ENCODE measurements at regions not wholly inside any gene's neighbourhood (a gene's known extent, or its start where the extent isn't known, plus 50 kb on each side); places are given as distances from the start of the nearest gene placed in this dataset.
"Not testable (repeated sequence)": the region's sequence is repeated elsewhere in the genome, so short reads cannot be mapped to it uniquely, and the experiment has no call there.

DNA sequence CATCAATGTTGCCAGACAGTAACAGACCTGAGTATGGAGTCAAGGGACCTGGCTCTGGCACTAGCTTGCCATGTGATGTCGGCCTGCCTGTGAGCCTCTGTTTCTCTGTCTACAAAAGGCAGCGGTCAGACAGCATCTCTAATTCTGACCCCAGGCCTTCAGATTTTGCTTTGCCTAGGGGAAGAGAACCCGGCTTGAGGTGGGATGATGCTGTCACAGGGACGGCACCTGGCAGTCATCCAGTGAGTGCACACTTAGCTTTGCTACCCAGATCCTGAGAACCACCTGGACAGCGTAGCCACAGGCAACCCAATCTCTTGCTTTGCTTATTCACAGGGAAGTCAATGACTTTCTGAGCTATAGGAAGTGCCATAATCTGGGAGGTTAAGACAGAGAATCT lies 135.2 kb upstream of the SALL1 start:
- DNase-seq: no peak

DNA sequence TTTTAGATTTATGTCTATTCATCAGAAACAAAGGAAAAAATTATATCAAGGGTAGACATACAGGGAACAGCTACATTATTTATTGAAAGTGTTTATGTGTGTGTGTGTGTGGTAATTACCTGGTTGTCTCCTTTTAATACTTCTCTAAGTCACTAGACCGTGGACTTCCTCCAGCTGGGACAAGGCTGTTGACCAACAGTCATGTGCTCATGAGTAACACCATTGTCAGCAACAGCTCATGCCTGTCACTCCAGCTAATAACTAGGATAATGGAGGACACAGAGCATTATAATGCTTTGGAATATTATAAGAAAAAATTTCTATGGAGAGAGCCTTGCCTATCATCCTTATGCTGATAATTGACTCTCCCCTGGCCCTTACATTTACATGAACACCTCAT lies 125.3 kb upstream of the SALL1 start:
- no peak for DNase-seq

DNA sequence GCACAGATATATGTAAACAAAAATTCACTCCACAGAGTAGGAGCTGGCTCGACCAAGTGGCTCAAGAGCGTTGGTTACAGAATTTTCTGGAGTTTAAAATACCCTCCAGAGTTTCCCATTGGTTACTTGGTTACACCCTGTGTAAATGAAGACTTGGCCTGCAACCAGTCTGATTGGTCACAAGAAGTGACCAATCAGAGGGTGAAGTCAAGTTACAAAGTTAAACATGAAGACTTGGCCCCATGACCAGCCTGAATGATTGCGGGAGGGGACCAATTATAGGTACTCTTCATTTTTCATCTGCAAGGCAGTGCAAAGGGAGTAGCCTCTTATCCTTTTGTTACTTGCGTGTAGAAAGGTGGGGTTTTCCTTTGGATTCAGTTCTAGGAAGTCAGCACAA lies 121.3 kb upstream of the SALL1 start:
- DNase-seq: no peak

DNA sequence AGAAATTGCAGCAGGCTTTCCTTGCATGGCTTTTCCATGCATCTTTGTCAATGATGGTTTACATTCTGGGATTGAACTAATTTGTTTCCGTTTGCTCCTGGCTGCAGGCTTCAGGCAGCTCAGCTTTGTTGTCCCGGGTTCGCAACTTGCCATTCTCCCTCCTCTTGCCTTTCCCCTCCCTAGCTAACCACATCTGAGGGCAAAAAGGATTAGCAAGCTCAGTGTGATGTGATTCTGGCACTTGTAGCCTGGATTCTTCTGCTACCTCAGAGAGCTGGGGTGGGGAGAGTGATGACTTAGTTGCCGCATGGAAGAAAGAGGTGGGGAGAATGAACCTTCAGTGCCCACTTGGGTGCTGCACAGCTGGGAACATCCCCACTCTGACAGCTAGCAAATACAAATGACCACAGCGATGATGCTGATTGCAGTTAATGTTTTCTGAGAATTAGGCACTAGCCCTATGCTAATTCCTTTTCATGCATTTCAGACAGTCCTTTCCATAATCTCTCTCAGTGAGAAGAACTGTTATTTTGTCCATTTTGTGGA lies 120.2 kb upstream of the SALL1 start:
- DNase-seq: no peak

DNA sequence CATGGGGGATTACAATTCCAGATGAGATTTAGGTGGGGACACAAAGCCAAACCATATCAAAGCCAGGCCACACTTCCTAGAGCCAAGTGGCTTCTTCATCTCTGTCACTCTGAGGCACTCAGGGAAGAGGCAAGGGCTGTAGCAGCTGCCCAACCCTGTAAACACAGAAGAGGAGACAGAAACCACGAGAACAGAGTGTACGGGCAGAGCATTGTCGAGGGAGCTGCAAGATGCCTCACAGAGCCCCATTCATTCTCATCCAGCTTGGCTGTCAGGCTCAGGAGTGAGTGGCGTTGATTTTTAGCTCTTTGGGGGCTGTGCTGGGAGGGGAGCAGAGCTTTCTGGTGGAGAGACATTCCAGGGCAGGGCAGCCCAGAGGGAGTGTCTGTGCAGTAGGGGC lies 117.2 kb upstream of the SALL1 start:
- DNase-seq: no peak

DNA sequence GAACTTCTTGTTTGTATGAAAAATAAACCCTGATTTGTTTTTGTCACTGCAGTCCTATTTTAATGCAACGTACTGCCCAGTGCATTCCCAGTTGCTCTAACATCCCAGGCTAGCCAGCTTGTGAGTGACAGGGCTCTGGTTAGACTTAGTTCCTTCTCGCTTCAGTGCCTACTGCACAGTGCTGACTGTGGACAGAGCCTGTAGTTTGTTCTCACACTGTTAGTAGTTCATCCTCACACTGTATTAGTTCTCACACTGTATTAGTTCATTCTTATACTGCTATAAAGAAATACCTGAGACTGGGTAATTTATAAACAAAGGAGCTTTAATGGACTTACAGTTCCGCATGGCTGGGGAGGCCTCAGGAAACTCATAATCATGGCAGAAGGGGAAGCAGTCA lies 116.6 kb upstream of the SALL1 start:
- DNase-seq: no peak

DNA sequence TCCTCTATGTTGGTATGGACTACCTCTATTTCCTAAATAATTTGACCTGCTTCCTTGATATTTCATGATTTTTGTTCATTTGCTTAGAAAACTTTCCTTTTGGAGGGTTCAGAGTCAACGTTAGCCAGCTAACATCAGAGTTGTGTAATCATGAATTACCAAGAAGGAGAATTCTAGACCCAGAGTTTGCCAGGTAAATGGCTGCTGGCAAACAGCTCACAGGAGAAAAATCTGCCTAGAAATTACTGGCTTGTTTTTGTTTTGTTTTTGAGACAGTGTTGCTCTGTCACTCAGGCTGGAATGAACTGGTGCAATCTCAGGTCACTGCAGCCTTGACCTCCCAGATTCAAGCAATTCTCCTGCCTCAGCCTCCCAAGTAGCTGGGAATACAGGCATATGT lies 111.4 kb upstream of the SALL1 start:
- DNase-seq: no peak

DNA sequence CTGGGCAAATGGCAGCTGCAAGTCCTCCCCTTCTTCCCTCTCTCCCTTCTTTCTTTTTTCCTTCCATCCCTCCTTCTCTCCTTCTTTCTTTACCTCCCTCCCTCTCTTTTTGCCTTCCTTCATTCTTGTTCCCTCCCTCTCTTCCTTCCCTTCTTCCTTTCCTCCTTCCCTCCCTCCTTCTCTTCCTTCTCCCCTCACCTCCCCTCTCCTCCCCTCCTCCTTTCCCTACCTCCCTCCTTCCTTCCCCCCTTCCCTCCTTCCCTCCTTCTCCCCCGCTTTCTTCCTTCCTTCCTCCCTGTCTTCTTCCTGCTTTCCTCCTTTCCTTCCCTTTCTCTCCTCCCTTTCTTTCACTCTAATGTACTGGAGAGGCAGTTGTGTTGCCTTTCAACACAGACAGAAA lies 110.8 kb upstream of the SALL1 start:
- no peak for DNase-seq

DNA sequence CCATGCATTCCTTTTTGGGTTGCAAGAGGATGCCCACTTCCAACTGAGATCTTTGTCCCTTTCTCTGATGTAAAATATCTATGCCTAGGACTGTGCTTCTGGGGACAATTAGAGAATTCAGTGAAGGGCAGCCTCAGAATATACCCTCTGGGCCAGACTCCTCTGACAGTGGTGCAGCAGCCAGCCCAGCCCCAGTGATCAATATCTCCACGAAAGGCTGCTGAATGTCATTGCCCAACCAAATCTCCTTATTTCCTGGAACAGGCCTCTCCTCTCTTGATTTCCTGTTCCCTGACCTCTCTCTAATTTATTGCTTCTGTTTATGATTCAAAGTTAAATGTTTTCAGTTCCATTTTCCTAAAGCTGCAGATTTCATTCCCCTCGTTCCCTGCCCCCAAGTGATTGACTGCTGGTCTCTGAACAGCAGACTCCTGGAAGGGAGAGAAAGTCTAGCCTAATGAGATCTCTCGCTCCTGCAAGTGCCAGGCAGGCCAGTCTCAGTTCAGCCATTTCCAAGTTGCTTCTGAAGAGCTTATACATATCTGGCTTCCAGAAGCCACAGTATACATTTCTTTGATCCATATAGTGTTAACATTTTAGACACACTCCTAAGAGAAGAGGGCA lies 104.4 kb upstream of the SALL1 start:
- no peak for DNase-seq

DNA sequence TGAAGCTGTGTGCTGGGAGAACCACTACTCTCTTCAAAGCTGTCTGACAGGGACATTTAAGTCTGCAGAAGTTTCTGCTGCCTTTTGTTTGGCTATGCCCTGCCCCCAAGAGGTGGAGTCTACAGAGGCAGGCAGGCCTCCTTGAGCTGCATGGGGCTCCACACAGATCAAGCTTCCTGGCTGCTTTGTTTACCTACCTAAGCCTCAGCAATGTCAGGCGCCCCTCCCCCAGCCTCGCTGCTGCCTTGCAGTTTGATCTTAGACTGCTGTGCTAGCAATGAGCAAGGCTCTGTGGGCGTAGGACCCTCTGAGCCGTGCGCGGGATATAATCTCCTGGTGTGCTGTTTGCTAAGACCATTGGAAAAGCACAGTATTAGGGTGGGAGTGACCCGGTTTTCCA lies 103.3 kb upstream of the SALL1 start:
- DNase-seq: not testable (repeated sequence)

DNA sequence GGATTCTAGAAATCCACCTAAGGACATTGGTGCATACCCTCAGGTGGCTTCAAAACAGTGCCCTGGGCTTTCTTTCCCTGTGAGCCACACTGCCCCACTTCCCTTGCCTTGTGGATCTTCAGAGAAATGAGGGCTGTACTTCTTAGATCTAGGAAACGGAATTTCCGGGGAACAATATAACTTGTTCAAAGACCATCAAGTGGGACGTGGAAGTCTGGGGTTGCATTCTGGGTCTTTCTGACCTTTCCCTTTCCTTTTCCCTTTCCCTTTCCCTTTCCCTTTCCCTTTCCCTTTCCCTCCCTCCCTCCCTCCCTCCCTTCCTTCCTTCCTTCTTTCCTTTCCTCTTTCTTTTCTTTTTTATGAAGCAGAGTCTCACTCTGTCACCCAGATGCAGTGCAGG lies 97.1 kb upstream of the SALL1 start:
- no peak for DNase-seq

DNA sequence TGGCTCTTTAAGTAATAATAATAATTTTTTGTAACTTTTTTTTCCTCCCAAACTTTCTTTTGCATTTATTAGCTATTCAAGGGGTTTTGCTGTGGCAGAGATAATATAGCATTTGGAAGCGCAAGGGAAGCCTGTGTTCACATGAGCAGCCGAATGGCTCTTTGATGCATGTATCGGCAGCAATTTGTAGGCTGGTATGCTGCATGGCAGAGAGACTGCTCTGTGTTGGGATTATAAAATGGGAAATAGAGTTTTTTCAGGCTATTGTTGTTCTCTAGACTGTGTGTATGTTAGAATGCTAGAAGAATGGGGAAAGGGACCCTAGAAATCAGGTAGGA lies 94.6 kb upstream of the SALL1 start:
- DNase-seq: no peak

DNA sequence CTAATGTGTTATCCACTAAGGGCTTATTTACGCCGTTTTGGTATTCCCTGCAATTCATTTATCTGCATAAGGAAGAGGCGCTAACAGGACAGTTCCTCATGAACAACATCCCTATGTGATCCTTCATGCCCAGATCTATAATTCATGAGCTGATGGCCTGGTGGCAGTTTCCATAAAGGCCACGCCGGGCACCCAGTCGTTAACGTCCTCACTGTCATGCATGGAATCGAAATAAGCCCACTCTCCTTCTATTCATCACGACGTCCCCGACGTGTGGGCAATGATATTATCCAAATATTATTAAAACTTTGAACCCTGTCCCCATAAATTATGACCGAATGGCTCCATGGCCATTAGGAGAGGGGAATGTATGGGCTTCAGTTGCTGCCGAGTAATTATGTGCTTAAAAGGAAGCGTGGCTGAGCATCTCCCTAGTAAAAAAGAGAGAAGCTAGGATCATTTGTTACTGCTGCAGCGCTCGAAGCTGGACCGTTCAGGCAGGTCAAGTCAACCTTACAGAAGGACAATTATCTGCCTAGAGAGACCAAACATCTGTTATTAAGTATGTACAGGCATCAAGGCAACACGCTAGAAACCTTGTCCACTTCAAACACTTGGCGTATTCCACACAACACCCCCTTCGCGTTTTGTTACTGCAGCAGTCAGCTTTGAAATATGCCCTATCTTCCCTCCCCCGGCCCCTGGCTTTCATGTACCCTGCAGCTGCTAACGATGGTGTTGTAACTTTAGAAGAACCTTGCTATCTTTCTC lies 94.0 kb upstream of the SALL1 start:
- DNase-seq: no peak

DNA sequence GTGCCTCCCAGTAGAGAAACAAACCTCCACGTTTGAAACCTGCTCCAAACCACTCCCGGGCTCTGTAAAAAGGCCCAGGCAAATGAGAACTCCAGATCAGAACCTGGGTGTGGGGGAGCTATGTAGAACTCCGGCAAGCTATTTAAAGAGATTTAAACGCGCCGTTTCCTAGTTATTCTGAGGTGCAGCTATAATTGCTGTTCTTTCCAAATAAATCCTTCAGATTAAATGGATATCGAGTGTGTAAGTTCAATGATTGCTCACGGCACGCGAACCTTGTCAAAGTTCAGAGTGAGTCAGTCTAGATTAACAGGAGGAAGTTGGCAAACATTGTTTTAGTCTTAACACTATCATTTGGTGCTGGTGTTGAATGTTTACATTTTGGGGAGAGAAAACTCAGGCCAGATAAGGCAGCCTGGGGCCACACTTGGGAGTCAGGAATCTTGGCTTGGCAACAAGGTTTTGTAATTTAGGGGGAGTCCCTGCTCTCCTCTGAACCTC lies 92.9 kb upstream of the SALL1 start:
- DNase-seq: no peak

DNA sequence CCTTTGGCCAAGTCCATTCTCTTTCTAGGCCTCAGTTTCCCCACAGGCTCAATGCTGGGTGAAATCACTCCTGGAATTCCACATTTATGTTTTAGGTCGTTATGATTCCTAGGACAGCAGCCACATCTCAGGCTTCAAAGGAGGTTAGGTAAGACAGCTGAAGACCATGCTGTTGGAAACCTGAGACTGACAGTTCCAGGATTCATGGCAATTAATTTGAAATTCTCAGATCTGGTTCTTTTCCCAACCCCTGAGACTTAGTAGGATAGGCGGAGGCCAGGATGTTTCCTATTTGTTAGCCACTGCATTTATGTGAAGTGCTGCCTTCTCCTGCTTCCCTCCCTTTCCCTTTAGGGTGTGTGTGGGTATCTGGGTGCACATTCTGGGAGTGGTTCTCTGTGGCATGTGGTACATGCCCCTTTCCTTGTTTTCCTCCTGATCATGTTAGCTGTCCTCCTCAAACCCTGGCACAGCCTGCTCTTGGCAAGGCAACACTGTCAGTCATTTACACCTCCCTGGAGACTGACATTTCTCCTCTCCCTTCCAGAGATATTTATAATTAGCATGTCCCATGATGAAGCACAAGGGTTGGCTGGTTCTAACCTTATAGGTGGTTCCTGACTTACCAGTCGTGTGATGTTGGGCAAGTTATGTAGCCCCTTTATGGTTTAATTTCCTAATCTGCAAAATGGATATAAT lies 91.4 kb upstream of the SALL1 start:
- DNase-seq: no peak

DNA sequence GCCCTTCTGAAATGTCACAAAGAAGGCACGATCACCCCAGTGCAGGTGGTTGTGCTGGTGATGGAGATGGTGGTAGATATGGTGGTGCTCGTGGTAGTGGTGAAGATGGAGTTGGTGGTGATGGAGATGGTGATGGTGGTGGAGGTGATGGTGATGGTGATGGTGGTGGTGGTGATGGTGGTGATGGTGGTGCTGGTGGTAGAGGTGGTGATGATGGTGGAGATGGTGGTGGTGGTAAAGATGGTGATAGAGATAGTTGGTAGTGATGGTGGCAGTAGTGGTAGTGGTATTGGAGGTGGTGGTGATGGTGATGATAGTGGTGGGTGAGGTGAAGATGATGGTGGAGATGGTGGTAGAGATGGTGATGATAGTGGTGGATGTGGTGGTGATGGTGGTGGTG lies 88.1 kb upstream of the SALL1 start:
- no peak for DNase-seq

DNA sequence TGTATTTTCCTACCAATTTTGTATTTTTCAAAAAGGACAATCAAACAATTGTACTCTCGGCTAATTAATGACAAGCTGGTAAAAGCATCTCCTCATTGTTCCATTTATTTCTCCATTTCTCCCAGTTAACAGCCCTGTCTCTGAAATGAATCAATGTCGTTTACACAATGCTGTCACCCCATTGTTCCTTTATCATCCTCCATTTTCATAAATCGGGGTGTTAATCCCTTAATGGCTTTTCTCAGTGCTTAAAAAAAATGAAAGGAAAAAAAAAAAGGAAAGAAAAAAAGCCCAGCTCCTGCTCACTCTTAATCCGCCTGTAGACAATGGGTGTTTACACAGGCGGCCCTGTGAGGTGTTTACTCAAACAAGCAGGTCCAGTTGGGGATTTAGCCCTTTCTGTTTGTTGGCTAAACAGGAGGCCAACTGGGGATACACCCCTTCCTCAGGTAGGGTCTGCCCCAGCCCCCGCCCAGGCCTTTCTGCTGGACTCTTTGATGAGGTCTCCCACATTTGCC lies 86.8 kb upstream of the SALL1 start:
- no peak for DNase-seq

DNA sequence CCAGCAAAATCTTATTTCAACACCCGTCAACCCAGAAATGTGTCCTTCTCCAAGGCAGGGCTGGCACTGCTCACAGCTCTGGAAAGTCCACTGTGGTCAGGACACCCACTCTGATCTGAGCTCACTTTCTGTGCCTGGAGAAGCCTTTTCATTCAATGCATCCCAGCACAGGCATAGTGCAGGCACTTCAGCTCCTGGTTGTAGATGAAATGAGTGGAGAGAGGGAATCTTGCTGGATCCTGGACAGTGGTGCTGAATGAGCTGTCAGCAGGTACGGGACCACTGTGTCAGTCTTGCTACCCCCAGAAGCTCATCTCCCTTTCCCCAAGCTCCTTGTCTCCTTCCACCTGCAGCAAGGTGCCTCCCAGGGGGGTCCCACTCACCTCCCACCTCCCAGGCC lies 86.1 kb upstream of the SALL1 start:
- no peak for DNase-seq

DNA sequence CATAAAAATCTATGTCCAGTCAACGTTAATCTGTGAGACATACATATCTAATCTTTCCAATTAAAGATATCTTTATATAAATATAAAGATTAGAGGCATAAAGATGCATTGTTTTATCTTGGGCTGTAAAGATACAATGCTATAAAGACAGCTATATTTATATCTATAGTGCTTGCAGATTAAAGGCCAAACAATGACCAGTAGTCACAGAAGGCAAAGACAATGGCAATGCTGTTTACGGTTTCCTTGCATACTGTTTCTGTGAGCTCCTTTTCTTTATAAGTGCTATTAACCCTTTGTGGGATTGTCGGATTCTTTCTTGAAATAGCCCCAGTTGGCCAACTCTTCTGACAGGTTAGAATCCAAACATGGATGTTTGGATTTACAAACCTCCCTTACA lies 85.5 kb upstream of the SALL1 start:
- DNase-seq: no peak

DNA sequence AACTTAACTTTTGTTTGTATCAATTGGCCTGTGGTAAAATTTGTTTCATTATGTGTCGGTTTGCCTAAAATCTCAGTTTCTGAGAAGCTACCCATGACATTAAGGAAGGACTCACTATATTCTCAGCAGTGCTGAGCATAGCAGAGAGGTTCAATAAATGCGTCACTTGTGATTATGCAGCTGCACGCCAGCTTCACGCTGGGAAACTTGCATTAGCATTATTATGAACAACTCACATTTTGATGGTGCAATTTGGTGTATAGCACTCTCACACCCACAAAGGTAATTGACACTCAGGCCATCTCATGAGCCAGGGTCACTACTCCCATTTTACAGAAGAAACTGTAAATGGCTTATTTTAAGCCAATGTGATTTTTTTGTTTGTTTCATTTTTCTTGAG lies 80.6 kb upstream of the SALL1 start:
- no peak for DNase-seq

DNA sequence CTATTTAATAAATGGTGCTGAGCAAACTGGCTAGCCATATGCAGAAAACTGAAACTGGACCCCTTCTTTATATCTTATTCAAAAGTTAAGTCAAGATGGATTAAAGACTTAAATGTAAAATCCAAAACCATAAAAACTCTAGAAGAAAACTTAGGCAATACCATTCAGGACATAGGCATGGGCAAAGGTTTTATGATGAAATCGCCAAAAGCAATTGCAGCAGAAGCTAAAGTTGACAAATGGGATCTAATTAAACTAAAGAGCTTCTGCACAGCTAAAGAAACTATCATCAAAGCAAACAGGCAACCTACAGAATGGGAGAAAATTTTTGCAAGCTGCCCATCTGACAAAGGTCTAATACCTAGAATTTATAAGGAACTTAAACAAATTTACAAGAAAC lies 79.0 kb upstream of the SALL1 start:
- DNase-seq: not testable (repeated sequence)

DNA sequence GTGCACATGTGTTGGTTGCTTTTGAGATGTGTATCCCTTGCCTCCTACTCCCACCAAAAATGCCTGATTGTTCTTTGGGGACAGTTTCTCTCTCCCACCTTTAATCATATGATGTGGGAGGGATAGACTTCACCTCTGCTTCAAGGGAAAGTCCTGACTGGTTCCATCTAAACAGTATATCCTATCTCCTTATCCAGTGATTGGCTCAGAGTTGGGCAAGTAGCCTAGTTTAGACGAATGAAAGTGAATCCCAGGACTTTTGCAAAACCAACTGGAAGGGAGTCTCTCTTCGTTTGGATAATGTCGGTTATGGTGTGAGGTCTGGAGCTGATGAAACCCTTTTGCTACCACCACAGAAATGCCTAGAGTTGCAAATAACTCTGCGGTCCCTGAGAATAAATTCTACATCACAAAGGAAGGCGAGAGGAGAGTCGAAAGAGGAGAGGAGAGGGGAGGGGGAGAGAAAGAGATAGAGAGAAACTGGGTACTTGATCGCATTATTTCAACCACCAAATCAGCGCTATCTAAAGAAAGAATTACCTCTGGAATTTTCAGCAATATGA lies 77.1 kb upstream of the SALL1 start:
- no peak for DNase-seq

DNA sequence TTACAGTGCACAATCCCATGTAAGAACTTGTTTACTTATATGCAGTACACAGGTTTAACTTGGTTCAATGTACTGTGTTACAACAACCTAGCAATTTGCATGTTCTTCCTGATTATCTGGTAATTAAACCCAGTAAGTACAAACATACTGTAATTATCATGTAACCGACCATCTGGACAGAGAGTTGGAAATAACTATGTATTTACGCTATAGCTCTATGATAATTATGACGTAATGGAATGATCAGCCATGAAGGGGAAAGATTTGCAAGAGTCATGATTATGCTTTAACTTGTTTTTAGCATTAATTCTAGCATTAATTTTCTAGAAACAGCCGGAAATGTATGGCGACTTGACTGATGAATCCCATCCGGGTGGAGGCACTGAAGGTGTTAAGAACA lies 74.8 kb upstream of the SALL1 start:
- DNase-seq: no peak

DNA sequence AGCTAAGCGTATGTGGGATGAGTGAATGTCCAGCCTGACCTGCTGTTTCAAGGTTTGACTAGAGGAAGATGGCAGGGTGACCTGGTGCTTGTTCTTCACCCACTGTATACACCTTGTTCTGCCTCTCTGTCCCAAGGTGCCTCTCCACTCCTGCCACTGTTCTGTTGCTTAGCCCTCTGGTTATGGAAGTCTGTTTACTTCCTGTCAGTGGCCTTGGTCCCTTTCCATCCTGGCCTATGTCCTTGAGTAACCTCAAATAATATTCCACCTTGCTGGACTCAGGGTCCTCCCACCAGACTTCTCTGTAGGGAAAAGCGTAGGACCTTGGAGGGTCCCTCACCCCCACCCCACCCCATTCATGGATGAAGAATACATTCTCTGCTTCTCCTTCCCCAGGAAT lies 73.2 kb upstream of the SALL1 start:
- no peak for DNase-seq

Data from CD4-positive, alpha-beta T cell treated with Interleukin-10 for 1 hour (primary cell).